Activated CD8-positive, alpha-beta T cell treated with anti-CD3 and anti-CD28 coated beads for 36 hours (primary cell): ENCODE measurements at regions not wholly inside any gene's neighbourhood (a gene's known extent, or its start where the extent isn't known, plus 50 kb on each side); places are given as distances from the start of the nearest gene placed in this dataset.

Experiments
- ATAC-seq: fragments of 200-7000 bp; cut with Tn5 transposase; one replicate; pipeline ENCODE4 v1.10.0; 2021; ENCODE audit warnings: mild to moderate bottlenecking, moderate library complexity
- CTCF ChIA-PET: fragments of 350-600 bp; sonication (Branson Sonifier 250); formaldehyde crosslinking; loops from one replicate; lab custom pipeline; 2021; ENCODE audit warnings: antibody characterized with exemption; lab: Charles Lee
- POLR2A ChIA-PET: fragments of 350-600 bp; sonication (Branson Sonifier 250); formaldehyde crosslinking; loops from one replicate; lab custom pipeline; 2021; ENCODE audit warnings: antibody characterized with exemption; lab: Charles Lee
- DNase-seq: peaks from one replicate; pipeline ENCODE4 v3.0.0-alpha.2; 2020
- H3K27ac Mint-ChIP-seq: one replicate; pipeline ENCODE4 v1.8.0; 2021; ENCODE audit warnings: mild to moderate bottlenecking, mixed read lengths
- H3K27me3 Mint-ChIP-seq: one replicate; pipeline ENCODE4 v1.8.0; 2021; ENCODE audit warnings: mixed read lengths
- H3K36me3 Mint-ChIP-seq: one replicate; pipeline ENCODE4 v1.8.0; 2021; ENCODE audit warnings: low read depth, mixed read lengths
- H3K4me1 Mint-ChIP-seq: one replicate; pipeline ENCODE4 v1.8.0; 2021; ENCODE audit warnings: low read depth, mixed read lengths
- H3K4me3 Mint-ChIP-seq: one replicate; pipeline ENCODE4 v1.8.0; 2021; ENCODE audit warnings: mild to moderate bottlenecking, moderate library complexity, mixed read lengths
- H3K9me3 Mint-ChIP-seq: one replicate; pipeline ENCODE4 v1.8.0; 2021; ENCODE audit warnings: mixed read lengths
- CTCF ChIP-seq: fragments of 200-600 bp; IDR thresholded peaks from one replicate; pipeline ENCODE4 v1.8.0; 2022; ENCODE audit warnings: antibody characterized with exemption, mild to moderate bottlenecking
- intact Hi-C: fragments of 100-400 bp; cut with micrococcal nuclease; formaldehyde crosslinking; loops from one replicate; pipeline ENCODE4 v1.10.0; 2022

- no peak overlapping the region for H3K4me3 Mint-ChIP-seq
- H3K27ac Mint-ChIP-seq = no peak overlapping the region
- H3K36me3 Mint-ChIP-seq = no peaks in the 10 kb centered on the region
- ChIA-PET POLR2A (no interaction called here), CTCF (no interaction called here)
- H3K4me1 Mint-ChIP-seq = no peaks in the 10 kb centered on the region
- no peak for TF ChIP-seq CTCF
- H3K9me3 Mint-ChIP-seq = no peaks in the 10 kb centered on the region
- no peak for ATAC-seq
- intact Hi-C loops = no loop called here
- DNase-seq = no peak
- H3K27me3 Mint-ChIP-seq = peaks cover 12% of the 10 kb centered on the region
These were observed 333.8 kb downstream of the CXCL12 start for GRCh38 chr10:44051091-44051490.

- Mint-ChIP-seq H3K27me3 (peaks cover 11% of the 10 kb centered on the region), H3K9me3 (no peaks in the 10 kb centered on the region), H3K27ac (no peak overlapping the region), H3K4me3 (no peak overlapping the region), H3K36me3 (no peaks in the 10 kb centered on the region), H3K4me1 (no peaks in the 10 kb centered on the region)
- TF ChIP-seq CTCF = no peak
- no peak for DNase-seq
- ChIA-PET CTCF (no interaction called here), POLR2A (no interaction called here)
- intact Hi-C loops = no loop called here
- ATAC-seq = no peak
These were observed 335.4 kb downstream of the CXCL12 start for GRCh38 chr10:44049301-44050015.

- no peak for TF ChIP-seq CTCF
- Mint-ChIP-seq H3K27ac (no peak overlapping the region), H3K27me3 (peaks cover 8% of the 10 kb centered on the region), H3K4me1 (no peaks in the 10 kb centered on the region), H3K4me3 (no peak overlapping the region), H3K9me3 (no peaks in the 10 kb centered on the region), H3K36me3 (no peaks in the 10 kb centered on the region)
- intact Hi-C loops = no loop called here
- ChIA-PET POLR2A (no interaction called here), CTCF (interaction anchor here (1.5 kb wide), 1 partner anchor 364 kb away, joined by 4 read pairs; no protein-coding TSS in a partner anchor)
- DNase-seq (no peak), ATAC-seq (no peak)
These were observed 337.5 kb downstream of the CXCL12 start for GRCh38 chr10:44047361-44047760.

GRCh38 chr10:44046605-44047004, 338.3 kb downstream of the CXCL12 start:
- Mint-ChIP-seq H3K27me3 (peaks cover 7% of the 10 kb centered on the region), H3K36me3 (no peaks in the 10 kb centered on the region), H3K4me3 (no peak overlapping the region), H3K27ac (no peak overlapping the region), H3K9me3 (no peaks in the 10 kb centered on the region), H3K4me1 (no peaks in the 10 kb centered on the region)
- ChIA-PET POLR2A (no interaction called here), CTCF (interaction anchor here (1.5 kb wide), 1 partner anchor 363 kb away, joined by 4 read pairs; no protein-coding TSS in a partner anchor)
- no peak for DNase-seq
- no peak for ATAC-seq
- intact Hi-C loops = no loop called here
- no peak for TF ChIP-seq CTCF

GRCh38 chr10:44045020-44045419, 339.9 kb downstream of the CXCL12 start:
- DNase-seq (no peak), ATAC-seq (no peak)
- H3K9me3 Mint-ChIP-seq = no peaks in the 10 kb centered on the region
- POLR2A ChIA-PET = no interaction called here
- CTCF ChIA-PET = interaction anchor here (1.0 kb wide), 1 partner anchor 355 kb away, joined by 3 read pairs; no protein-coding TSS in a partner anchor
- peaks cover 7% of the 10 kb centered on the region for H3K27me3 Mint-ChIP-seq
- H3K27ac Mint-ChIP-seq = no peak overlapping the region
- H3K36me3 Mint-ChIP-seq = no peaks in the 10 kb centered on the region
- H3K4me1 Mint-ChIP-seq = no peaks in the 10 kb centered on the region
- intact Hi-C loops = no loop called here
- no peak overlapping the region for H3K4me3 Mint-ChIP-seq
- no peak for TF ChIP-seq CTCF
